ENCODE measurements at regions not wholly inside any gene's neighbourhood (a gene's known extent, or its start where the extent isn't known, plus 50 kb on each side); places are given as distances from the start of the nearest gene placed in this dataset.

- Histone ChIP-seq H3K4me3 (ENCODE audit: low read depth in 1 of 3, low read length in 3 of 3) (no peak overlapping the region), H3K4me1 (ENCODE audit: control insufficient read depth in 4 of 4, insufficient read depth in 4 of 4, low read length in 3 of 4) (no peaks in the 10 kb centered on the region), H3K9me3 (ENCODE audit: control insufficient read depth in 4 of 4, low read length in 3 of 4) (no peaks in the 10 kb centered on the region), H3K27ac (ENCODE audit: low read depth in 1 of 2, low read length in 2 of 2) (no peak overlapping the region), H3K36me3 (ENCODE audit: control insufficient read depth in 4 of 4, insufficient read depth in 3 of 4, low read depth in 1 of 4, low read length in 3 of 4) (no peaks in the 10 kb centered on the region), H3K27me3 (ENCODE audit: control insufficient read depth in 4 of 4, insufficient read depth in 4 of 4, low read length in 3 of 4) (no peaks in the 10 kb centered on the region), H3K9ac (ENCODE audit: low read depth in 1 of 2, low read length in 2 of 2) (no peak overlapping the region)
- WGBS: 70% methylated on average over 4 of the region's 4 CpGs
- no peak for TF ChIP-seq YY1 (IDR thresholded peaks at IDR 0.05)
- TF ChIP-seq ZBTB33 (IDR thresholded peaks at IDR 0.05): no peak
- TF ChIP-seq RAD21 (IDR thresholded peaks at IDR 0.05): no peak
- no peak for TF ChIP-seq NR2F2 (IDR thresholded peaks at IDR 0.05)
- TF ChIP-seq SP1 (IDR thresholded peaks at IDR 0.05): no peak
- TF ChIP-seq HNF4A (conservative IDR thresholded peaks at IDR 0.05): no peak
- TF ChIP-seq JUND (IDR thresholded peaks at IDR 0.05): no peak
- TF ChIP-seq MAX (IDR thresholded peaks at IDR 0.05): no peak
- no peak for TF ChIP-seq HNF4G (IDR thresholded peaks at IDR 0.05)
- TF ChIP-seq FOXA2 (IDR thresholded peaks at IDR 0.05): no peak
- no peak for TF ChIP-seq ATF3 (IDR thresholded peaks at IDR 0.05)
- no peak for TF ChIP-seq FOXA1 (IDR thresholded peaks at IDR 0.05)
- no peak for TF ChIP-seq RXRA (IDR thresholded peaks at IDR 0.05)
- TF ChIP-seq REST (IDR thresholded peaks at IDR 0.05): no peak
- no peak for TF ChIP-seq TAF1 (conservative IDR thresholded peaks at IDR 0.05)
- no peak for TF ChIP-seq GABPA (IDR thresholded peaks at IDR 0.05 in 1 of 2, conservative IDR thresholded peaks at IDR 0.05 in 1 of 2)
- no peak for TF ChIP-seq CTCF (IDR thresholded peaks at IDR 0.05; ENCODE audit: low read depth, low read length, missing input control)
- TF ChIP-seq EGR1 (IDR thresholded peaks at IDR 0.05; ENCODE audit: low read depth in 2 of 2): no peak
- no peak for DNase-seq (ENCODE audit: low spot score)
Measured at GRCh38 chr2:181183878-181184542, 203.6 kb downstream of the UBE2E3 start.
